LNCaP clone FGC (cell line): ENCODE measurements at regions not wholly inside any gene's neighbourhood (a gene's known extent, or its start where the extent isn't known, plus 50 kb on each side); places are given as distances from the start of the nearest gene placed in this dataset.

Experiments used
- DNase-seq: peaks from one replicate; pipeline ENCODE4 v3.0.0-alpha.2; 2011; ENCODE audit warnings: low read depth
- H3K4me3 ChIP-seq: 2 replicates; pipeline ENCODE4 v1.5.1; 2011; ENCODE audit warnings: mild to moderate bottlenecking, low read depth, low read length, control low read depth
- TF ChIP-seq, protein P1 (sequence below): IDR thresholded peaks from 2 replicates; pipeline ENCODE4 v1.5.1; 2012; ENCODE audit warnings: mild to moderate bottlenecking; ENCODE audit not compliant: control insufficient read depth, insufficient read depth; ENCODE audit errors: extremely low read depth

DNA sequence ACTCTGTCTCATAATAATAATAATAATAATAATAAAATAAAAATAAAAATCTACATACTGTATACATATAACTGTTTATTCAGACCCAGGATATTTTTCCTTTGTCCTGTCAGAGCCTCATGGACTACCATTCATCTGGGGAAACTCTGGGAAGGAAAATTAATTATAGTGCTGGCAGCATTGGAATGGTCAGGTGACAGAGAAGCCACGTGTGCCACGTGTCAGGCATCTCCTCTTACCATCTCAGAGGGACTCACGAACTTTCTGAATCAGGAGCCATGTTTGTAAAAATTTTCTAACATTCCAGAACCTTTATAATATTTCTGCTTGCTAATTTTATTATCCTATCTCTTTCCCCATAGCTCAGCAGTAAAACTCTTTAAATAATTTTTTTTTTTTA is 97.8 kb upstream of the HNRNPU start:
- DNase-seq, result no peak
- H3K4me3 ChIP-seq, result no peak overlapping the region
- TF ChIP-seq, protein P1, sequence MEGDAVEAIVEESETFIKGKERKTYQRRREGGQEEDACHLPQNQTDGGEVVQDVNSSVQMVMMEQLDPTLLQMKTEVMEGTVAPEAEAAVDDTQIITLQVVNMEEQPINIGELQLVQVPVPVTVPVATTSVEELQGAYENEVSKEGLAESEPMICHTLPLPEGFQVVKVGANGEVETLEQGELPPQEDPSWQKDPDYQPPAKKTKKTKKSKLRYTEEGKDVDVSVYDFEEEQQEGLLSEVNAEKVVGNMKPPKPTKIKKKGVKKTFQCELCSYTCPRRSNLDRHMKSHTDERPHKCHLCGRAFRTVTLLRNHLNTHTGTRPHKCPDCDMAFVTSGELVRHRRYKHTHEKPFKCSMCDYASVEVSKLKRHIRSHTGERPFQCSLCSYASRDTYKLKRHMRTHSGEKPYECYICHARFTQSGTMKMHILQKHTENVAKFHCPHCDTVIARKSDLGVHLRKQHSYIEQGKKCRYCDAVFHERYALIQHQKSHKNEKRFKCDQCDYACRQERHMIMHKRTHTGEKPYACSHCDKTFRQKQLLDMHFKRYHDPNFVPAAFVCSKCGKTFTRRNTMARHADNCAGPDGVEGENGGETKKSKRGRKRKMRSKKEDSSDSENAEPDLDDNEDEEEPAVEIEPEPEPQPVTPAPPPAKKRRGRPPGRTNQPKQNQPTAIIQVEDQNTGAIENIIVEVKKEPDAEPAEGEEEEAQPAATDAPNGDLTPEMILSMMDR, result no peak

DNA sequence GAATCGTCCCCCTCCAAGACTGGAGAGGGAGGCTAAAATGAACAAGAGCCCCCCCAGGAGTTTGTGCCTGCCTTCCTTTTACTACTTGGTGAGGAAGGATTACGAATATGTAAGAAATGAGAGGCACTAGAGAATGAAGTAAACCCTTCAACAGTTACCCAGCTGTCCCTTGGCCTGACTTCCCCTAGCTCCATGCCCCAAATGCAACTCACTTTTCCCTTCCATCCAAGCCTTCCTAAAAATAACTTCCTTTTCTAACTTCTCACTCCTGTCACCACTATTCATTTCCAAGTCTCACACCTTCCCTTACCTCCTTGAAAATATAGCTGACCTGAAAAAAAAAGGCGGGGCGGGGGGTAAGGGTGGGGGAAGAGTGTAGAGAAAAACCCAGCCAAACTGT is 96.6 kb upstream of the HNRNPU start:
- no peak for DNase-seq
- H3K4me3 ChIP-seq, result no peak overlapping the region
- TF ChIP-seq, protein P1, result no peak

DNA sequence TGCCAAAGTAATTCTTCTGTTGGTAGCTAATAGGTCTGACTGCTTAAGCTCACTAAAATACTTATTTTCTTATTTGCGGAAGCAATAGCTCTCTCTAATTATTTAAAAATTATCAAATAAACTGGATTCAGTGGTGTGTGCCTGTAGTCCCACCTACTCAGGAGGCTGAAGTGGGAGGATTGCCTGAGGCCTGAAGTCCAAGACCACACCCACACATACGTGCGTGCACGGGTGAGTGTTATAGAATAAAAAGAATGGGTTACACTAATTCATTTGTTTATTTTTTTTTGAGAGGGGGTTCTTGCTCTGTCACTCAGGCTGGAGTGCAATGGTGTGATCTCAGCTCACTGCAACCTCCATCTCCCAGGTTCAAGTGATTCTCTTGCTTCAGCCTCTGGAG is 94.2 kb upstream of the HNRNPU start:
- DNase-seq, result no peak
- no peak overlapping the region for H3K4me3 ChIP-seq
- TF ChIP-seq, protein P1, result no peak

GRCh38 chr1:244957525-244957924 is 93.2 kb upstream of the HNRNPU start:
- TF ChIP-seq, protein P1, result no peak
- H3K4me3 ChIP-seq, result no peak overlapping the region
- DNase-seq, result no peak

GRCh38 chr1:244957122-244957521 is 92.8 kb upstream of the HNRNPU start:
- H3K4me3 ChIP-seq, result no peak overlapping the region
- TF ChIP-seq, protein P1, result no peak
- DNase-seq, result no peak

DNA sequence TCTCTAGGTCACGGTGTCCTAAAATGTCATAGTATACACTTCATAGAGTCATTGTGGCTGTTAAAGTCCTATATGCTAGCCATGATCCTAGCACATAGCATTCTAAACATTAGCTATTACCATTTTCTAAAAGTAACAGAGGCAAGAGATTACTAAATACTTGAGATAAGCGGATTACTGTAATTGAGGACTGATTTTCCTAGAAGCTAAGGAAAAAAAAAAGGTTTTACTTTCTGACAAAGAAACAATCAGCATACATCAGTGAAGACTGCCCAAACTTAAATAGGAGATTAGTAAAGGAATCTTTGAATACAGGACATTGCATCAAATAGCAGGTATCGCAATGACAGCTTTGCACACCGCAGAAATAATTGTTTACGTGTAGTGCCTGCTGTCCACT is 91.3 kb upstream of the HNRNPU start:
- DNase-seq, result no peak
- TF ChIP-seq, protein P1, result no peak
- H3K4me3 ChIP-seq, result no peak overlapping the region

DNA sequence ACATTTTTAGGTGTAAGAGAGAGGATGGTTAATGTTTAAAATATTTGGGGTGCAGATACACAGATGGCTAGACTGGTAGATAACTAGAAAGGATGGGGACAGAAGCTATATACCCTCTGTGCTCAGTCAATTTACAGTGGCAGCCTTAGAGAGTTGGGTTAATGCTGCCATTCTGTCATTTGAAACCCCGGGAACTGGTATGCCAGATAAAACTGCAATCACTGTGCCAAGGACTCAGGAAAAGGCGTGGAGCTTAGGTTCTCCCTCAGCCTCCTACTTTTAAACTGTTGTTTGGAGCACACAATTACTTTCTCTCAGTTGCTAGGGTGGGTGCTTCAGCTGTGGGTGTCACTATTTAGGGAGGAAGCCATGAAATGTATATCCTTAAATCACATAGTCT is 90.0 kb upstream of the HNRNPU start:
- H3K4me3 ChIP-seq, result no peak overlapping the region
- no peak for DNase-seq
- TF ChIP-seq, protein P1, result no peak
